GM04503 (cell line): ENCODE measurements at regions not wholly inside any gene's neighbourhood (a gene's known extent, or its start where the extent isn't known, plus 50 kb on each side); places are given as distances from the start of the nearest gene placed in this dataset.
"Not testable (repeated sequence)": the region's sequence is repeated elsewhere in the genome, so short reads cannot be mapped to it uniquely, and the experiment has no call there.

Experiments
- DNase-seq: peaks from one replicate; pipeline ENCODE4 v3.0.0-alpha.2; 2012; ENCODE audit warnings: low read depth

DNA sequence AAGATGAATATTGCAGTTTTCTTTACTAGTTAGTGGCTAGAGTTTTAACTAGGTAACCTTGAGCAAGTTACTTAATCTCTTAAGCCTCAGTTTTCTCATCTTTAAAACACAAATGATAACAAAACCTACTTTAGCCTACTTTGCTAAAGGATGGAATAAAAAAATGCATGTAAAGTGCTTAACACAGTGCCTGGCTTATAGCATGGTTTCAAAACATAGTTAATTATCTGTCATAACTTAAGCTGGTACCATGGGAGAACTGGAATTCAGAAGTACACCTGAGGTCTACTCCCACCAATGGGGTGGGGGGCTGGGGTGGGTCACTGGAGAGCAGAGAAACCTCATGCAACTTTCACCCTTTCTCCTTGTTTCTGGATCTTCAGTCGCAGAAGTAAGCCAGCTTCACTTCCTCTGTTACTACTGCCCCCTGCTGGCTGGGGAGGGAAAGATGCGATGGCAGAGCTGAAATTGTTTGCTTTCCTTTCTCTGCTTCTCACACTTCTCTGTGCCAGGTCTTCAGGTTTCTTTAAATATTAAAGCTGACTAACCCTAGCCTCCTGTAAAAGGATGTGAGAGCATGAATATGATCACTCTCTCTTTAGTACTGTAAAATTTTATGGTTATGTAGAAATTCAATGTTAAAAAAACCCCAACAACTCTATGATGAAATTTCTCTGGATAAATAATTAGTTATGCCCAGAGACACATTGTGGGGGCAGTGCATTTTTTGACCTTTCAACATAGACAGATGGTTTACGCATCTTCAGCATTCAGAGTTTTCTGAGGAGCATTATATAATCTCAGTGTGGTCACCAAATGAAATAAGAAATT lies 324.2 kb downstream of the HLX start:
- peak; percentile 21 for DNase-seq

DNA sequence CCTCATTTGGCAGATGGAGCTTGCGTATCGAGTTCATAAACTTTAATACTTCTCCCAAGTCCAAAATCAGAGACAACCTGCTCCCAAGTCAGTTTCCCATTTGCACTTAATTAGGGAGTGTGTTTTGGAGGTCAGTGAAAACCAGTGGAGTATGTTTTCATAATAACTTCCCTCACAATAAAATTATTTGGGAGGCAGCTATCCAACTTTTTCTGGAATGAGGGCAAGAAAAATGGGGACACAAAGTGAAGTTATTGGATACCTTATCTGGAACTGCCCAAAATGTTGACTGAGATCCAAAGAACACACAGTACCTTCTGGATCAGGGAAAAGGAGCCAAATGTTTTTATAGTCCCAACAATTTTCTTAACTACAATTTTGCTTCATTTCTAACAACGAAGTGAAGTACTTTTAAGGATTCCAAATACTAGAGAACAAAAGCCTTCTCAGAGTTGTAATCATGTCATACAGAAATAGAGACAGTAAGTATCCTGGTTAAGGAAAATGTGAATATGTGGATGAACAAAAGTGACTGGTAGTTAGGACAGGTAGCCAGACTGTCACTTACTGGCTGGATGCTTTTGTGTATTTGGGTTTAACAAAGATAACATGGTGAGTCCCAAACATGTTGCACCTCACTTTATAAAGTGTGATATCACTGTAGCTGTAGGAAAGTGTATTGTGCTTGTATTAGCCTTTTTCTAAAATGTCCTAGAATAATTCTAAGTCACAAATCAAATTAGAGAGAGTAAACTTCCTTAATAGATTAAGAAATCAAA lies 325.0 kb downstream of the HLX start:
- no peak for DNase-seq

GRCh38 chr1:221206076-221206475 lies 326.8 kb downstream of the HLX start:
- DNase-seq, result no peak

GRCh38 chr1:221212926-221213325 lies 333.7 kb downstream of the HLX start:
- DNase-seq, result no peak

GRCh38 chr1:221217029-221217428 lies 337.8 kb downstream of the HLX start:
- no peak for DNase-seq

DNA sequence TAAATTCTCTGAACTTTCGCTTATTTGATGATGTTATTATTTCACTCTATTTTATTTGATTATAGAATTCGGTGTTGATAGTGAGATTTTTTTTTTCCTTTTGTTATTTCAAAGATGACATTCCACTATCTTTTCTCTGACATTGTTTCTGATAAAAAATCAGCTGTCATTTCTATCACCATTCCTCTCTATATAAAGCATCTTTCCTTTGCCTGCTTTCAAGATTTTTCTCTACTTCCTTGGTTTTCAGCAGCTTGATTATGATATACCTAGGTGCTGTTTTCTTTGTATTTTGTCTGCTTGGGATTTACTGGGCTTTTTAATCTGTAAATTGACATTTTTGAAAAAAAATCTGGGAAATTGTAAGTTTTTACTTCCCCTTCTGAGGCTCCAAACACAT lies 344.0 kb downstream of the HLX start:
- no peak for DNase-seq

- no peak for DNase-seq
These were observed 348.2 kb downstream of the HLX start for GRCh38 chr1:221227460-221227859.

DNA sequence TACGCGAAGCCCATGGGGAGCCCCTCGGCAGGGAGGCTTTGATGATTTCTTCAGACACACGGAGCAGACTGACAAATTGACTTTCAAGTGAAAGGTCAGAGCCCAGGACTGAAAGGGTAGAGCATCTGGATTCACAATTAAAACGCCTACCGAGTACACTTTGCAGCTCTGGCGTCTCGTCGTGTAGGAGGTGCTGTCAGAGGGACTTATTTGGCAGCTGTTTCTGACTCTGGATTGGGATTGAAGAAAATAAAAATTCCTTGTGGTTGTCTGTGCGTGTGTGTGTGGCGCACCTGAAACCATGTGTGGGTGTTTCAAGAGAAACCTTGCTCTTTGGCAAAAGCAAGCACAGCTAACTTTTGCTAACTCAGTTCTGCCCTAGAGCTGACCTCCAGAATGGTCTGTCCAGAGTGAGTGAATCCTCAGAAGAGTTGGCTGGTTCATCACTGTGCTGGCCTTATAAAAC lies 348.7 kb downstream of the HLX start:
- DNase-seq, result no peak

GRCh38 chr1:221228594-221228993 lies 349.4 kb downstream of the HLX start:
- DNase-seq, result no peak

DNA sequence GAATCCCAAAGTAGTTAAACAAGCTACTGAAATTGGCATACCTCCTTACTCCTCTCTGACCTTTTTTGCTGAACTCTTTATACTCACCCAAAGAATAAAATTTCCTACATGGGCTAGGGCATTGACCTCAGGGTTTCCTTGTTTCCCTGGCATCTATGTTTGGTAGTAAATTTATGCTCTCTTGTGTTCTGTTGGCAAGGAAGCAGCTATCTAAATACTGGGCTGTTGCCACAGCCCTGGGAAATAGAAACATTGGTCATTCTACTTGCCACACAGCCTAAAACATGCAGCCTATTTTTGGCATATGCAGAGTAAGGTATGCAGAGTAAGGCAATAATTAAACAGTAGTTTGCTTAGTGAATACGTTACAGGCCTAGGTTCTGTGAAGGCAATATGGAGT lies 351.4 kb downstream of the HLX start:
- DNase-seq, result peak; percentile 40

- no peak for DNase-seq
These were observed 355.5 kb downstream of the HLX start for GRCh38 chr1:221234791-221235190.

DNA sequence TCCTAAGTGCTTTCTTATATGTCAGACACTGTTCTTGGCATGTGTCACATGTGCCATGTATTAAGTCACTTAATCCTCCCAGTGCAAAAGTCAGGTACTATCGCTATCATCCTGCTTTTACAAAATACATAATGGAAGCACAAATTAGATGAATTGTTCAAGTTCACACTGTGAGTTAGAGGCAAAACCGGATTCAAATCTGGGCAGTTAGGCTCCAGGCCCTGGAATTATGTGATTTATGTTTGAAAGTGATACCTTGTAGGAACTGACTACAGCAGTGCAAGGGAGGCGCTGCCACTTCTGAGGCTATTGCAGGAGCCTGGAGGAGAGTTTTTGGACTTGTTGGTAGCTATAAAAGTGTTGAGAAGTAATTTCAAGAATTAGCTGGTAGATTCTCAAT lies 358.3 kb downstream of the HLX start:
- DNase-seq, result no peak

DNA sequence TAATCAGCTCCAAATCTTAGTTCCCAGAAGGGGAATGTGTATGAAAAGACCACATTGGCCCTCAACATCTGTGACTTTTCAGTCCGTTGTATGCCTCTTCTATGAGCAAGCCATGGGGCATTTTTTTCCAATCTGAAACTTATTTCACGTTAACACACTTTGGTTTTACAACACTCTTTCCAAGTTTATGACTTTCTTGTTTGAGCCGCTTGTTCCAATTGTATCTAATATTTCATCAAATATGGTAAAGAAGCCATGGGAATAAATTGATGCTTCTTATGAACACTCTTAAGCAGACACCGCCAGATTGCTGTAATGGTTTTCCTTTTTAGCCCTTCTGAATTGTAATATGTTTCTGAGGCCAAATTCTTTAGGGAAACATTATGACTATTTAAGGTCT lies 359.9 kb downstream of the HLX start:
- no peak for DNase-seq

DNA sequence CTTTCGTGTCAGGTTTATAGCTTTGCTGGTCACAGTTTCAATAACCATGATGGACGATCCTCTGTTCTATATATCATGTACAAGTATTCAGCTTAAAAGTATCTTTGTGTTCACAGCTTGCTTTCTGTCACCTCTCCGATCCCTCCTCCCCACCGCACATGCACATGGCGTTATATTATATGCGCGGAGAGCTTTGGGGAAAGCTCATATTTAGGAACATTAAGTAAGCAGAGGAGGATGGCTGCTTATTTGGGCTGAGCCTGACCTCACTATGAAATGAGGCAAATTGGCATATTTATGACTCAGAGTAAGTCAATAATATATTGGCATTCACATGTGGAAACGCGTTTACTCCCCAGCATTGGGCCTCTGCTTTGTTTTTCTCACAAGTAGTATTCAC lies 360.5 kb downstream of the HLX start:
- DNase-seq, result no peak

GRCh38 chr1:221240690-221241089 lies 361.4 kb downstream of the HLX start:
- DNase-seq, result no peak

DNA sequence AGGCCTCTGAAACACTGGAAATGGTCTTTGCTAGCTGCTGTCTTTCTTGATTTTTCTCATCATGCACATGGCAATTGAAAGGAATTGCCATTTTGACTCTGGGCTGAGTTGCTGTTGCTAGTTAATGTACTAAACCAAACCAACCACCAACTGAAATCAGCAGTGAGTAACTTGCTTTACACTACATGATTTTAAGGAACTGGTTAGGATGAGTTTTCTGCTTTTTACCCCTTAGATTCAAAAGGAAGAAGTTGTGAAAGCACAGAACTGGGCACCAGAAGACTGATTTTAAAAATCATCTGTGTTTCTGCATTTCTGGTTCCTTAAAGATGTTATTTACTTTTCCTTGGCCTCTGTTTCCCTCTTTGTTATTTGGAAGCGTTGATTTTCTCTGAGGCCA lies 361.9 kb downstream of the HLX start:
- no peak for DNase-seq

DNA sequence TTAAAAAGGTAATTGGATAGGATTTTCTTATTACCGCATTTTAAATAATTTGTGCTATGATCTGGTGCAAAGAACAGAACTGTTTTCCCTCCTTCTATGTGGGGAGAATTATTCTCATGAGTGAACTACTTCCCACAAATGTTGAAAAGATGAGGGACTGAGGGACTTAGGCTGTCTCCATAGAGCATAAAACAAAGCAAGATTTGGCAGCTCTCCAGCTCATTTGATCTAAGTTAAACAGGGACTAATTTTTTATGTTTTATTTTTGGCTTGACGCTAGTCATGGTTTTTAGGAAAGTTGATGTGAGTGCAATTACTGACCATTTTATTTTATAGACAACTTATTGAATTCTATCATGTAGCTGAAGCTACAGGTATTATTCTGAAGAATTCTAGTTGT lies 362.3 kb downstream of the HLX start:
- no peak for DNase-seq

- DNase-seq, result no peak
These were observed 366.8 kb downstream of the HLX start for GRCh38 chr1:221246067-221246466.

DNA sequence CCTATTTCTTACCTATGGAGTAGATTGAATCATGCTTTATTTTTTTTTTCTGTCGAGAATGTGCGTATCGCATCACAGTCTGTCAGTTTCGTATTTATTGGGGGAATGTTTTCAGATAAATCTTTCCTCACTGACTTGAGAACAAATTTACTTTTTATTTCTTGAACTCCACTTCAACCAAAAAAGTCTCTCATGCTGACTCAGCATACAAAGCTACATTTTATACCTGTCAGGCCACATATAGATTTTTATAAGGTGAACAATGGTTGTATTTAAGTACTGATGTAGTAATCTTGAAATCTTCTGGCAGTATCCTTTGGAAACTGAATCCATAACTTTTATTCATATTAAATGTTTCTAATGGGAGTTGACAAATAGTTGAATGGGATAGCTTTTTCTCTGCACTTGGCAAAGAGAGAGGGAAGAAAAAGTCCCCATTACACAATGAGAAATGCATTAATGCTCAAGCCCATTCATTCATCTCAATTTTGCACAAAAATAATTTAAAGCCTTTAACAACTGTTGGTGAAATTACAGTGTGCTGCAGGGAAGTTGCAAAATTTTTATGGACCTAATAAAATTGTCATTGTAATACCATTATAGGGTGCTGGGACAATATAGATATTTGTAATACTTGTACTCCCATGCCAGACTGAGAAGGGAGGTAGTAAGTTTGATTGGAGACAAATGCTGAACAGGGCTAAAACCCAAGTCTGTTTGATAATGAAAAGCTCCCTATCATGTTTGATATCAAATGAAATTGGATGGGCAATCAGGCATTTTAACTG lies 367.6 kb downstream of the HLX start:
- no peak for DNase-seq

DNA sequence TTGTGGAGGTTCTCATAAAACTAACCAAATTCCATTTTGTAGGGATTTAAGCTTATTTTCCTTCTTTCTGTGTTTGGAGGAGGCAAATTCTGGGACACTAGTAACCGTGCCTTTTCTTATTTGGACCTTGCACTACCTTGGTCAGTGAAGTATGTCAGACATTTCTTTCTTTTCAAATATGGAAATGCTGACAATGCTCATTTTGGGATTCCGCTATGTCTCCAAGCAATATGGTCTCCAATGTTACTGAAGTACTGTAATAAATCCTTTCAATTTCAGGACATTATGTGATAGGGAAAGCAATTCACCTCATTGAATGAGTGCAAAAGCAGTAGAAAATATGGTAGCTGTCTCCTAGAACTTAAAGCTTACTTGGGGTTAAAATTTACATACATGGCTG lies 372.3 kb downstream of the HLX start:
- DNase-seq, result no peak

DNA sequence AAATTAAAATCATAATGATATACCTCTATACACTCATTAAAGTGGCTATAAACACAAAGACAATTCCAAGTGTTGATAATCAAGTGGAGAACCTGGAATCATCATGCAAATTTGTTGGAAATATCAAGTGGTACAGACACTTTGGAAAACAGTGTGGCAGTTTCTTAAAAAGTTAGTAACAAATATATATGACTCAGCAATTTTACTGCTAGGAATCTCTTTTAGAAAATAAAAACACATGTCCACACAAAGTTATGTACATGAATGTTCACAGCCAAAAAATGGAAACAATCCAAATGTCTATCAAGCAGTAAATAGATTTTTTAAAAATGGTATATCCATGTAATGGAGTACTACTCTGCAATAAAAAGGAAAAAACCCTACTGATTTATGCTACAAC lies 375.6 kb downstream of the HLX start:
- DNase-seq, result no peak

GRCh38 chr1:221256773-221257172 lies 377.5 kb downstream of the HLX start:
- no peak for DNase-seq

DNA sequence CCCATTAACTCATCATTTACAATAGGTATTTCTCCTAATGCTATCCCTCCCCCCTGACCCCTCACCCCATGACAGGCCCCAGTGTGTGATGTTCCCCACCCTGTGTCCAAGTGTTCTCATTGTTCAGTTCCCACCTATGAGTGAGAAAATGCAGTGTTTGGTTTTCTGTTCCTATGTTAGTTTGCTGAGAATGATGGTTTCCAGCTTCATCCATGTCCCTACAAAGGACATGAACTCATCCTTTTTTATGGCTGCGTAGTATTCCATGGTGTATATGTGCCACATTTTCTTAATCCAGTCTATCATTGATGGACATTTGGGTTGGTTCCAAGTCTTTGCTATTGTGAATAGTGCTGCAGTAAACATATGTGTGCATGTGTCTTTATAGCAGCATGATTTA lies 378.3 kb downstream of the HLX start:
- DNase-seq, result not testable (repeated sequence)
